HPDE6-E6E7 (cell line): ENCODE measurements at regions not wholly inside any gene's neighbourhood (a gene's known extent, or its start where the extent isn't known, plus 50 kb on each side); places are given as distances from the start of the nearest gene placed in this dataset.
A peak's percentile ranks its signal among the peaks of the same experiment; 100 is the strongest.

ENCODE experiments used
- DNase-seq: peaks from one replicate; pipeline ENCODE4 v3.0.0; 2011; ENCODE audit warnings: missing footprints; ENCODE audit errors: extremely low spot score

GRCh38 chr16:51666074-51666473 lies 515.0 kb upstream of the SALL1 start:
- no peak for DNase-seq

DNA sequence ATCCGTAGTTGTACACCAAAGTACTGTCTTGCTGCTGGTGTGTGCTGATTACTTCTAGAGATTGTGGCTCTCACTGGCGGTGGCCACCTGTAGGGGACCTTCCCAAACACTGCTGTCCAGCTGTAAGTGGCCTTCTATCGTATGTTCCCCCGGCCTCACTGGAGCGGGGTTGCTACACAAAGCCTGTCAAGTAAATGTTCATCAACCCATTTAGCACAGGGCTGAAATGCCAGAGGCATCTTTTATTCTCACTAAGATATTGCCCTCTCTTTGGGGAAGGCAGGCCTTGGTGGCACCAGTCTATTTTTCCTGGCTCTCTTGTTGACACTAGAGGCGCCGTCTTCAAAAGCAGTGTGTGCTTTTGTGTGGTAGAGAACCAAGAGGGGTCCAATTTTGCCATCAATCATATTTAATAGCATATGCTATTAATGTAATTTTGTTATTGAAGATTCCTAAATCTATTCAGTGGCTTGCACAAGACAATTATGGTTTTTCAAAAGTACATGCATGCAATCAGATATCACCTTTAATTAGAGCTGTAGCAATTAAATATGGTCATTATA lies 514.4 kb upstream of the SALL1 start:
- DNase-seq, result no peak

DNA sequence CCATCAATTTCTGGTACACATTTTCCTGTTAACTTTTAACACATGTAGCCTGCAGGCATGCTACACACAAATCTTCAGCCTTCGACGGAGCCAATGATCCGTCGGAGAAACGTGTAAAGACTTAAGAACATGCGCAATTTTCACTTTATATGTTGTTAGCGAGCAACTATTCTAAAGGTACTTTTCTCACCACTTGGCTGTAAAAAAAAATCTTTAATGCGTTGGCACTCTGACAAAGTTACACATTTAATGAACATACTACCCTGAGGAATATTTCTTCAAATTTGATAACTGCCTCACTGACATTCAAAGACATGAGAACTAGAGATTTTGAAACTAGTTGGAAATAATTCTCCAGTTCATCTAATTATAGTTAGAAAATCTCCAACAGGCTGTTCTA lies 507.5 kb upstream of the SALL1 start:
- DNase-seq, result no peak

DNA sequence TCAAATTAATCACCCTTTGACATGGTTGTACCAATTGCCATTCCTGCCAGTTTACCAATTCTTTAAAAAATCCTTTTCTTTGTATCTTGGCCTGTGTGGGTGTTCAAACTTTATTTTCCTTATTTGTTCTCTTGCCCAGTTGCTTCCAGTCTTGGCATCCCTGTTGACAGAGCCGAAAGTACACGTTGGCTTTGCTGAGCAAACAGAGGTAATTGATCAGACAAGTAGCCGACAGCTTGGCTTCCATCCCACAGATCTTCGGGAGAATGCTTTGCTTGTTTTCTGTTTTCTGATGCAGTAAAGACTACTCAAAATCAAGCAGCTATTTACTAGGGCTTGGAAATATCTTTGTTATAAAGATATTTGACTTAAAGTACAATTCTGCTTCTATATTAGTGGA lies 506.8 kb upstream of the SALL1 start:
- no peak for DNase-seq

GRCh38 chr16:51655249-51655648 lies 504.2 kb upstream of the SALL1 start:
- DNase-seq, result no peak

DNA sequence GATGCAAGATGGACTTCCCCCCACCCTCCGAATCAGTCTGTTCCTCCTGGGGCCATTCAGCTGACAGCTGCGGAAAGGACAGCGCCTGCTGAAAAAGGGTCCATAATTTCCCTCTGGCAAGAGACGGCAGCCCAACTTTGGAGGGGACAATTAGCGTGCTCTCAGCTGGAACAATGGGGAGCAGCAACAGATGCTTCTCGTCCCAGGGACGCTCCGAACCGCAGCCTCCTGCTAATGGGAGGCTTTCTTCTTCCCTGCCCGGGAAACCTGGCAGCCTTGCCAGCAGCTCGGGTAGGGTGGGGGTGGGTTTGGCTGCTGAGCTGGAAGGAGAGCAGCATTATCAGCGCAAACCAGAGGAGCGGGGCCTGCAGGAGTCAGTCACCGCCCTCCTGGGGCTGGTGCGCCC lies 500.0 kb upstream of the SALL1 start:
- DNase-seq, result no peak

- DNase-seq, result no peak
Measured at GRCh38 chr16:51649631-51650030, 498.6 kb upstream of the SALL1 start.

GRCh38 chr16:51648526-51648925 lies 497.5 kb upstream of the SALL1 start:
- no peak for DNase-seq

DNA sequence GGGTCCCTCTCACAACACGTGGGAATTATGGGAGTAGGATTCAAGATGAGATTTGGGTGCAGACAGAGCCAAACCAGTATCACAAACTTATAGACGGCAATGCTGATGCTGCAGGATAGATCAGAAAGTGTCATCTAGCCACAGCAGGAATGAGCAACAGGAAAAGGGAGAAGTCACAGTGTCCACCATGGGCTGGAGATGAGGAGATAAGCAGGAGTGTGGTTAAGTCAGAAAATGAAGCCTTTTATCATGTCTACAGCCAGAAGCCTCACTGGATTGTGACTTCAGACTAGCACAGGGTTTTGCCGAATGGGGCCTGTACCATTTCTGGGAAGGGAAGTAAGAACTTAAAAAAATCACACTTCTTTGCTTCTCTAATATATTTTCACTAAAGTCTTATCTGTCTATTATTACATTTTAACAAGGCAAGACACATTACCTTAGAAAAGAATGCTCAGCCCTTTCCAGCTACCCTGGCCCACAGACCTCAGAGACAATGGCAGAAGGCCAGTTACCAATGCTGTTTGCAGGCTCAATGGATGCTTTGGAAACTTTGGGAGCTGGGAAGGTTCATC lies 490.2 kb upstream of the SALL1 start:
- DNase-seq, result no peak

DNA sequence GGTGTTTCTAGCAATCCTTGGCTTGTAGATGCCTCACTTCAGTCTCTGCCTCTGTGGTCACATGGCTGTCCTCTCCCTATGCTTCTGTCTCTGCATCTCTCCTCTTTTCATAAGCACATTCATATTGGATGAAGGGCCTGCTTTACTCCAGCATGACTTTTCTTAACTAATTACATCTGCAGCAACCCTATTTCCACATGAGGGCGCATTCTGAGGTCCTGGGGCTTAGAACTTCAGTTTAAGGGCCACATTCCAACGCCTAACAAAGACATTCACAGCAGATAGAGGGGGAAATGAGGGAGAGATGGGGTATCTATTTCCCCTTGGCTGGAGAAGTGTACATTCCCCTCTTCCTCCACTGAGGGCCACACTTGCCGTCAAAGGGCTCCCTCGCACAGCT lies 489.1 kb upstream of the SALL1 start:
- DNase-seq, result no peak

- DNase-seq, result no peak
Measured at GRCh38 chr16:51638339-51639135, 487.5 kb upstream of the SALL1 start.

- DNase-seq, result no peak
Measured at GRCh38 chr16:51637770-51638094, 486.7 kb upstream of the SALL1 start.

- DNase-seq, result peak; percentile 87
Measured at GRCh38 chr16:51636920-51637769, 486.1 kb upstream of the SALL1 start.

GRCh38 chr16:51635181-51635580 lies 484.1 kb upstream of the SALL1 start:
- no peak for DNase-seq

GRCh38 chr16:51630076-51630475 lies 479.0 kb upstream of the SALL1 start:
- no peak for DNase-seq

GRCh38 chr16:51629576-51629975 lies 478.5 kb upstream of the SALL1 start:
- DNase-seq, result no peak

DNA sequence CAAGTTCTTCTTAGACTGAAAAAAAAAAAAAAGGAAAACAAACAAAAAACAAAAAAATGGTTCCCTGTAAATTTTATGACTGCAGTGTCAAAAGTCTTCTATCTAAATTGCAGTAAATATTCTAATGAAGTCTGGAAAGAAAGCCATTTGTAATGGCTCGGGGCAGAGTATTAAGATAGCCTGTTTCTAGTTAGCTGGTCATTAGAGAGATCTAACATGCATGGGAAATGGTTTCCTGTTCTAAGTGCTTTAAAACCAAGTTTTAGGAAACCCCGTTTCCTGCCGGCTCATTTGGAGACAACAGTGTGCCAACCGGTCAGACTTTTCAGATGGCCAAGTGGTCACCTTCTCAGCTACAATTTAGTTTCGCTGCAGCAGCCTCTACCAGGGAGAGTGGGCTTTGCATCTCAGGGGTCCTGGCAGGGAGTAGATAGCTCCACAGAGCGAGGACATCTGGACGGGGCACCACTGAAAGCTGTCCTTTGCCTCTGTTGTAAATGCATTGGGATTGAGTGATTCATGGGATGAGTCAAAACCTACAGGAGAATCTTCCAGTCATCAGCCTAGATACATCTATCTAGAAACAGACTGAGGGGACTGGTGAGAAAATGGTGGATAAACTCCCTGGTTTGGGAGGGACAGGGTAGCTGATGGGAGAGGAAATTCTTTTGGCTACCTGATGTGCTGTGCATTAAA lies 473.2 kb upstream of the SALL1 start:
- no peak for DNase-seq

- no peak for DNase-seq
Measured at GRCh38 chr16:51621610-51622009, 470.5 kb upstream of the SALL1 start.

DNA sequence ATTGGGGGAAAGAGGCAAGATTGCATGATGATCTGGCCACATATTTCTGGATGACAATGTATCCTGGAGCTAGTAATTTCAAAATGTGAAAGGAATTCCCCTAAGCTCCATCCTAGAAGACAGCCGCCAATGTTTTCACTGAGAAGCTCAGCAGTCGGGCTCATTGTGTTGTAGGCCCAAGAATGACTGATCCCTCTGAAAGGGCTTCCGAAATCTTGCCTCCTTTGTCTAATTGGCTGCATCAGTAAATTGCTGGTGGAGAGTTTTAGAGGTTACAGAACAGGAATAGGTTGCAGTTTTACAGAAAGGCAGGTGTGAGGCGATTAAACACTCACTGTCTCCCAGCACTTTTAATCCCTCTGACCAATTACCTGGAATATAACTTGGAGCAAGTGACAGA lies 464.1 kb upstream of the SALL1 start:
- no peak for DNase-seq

DNA sequence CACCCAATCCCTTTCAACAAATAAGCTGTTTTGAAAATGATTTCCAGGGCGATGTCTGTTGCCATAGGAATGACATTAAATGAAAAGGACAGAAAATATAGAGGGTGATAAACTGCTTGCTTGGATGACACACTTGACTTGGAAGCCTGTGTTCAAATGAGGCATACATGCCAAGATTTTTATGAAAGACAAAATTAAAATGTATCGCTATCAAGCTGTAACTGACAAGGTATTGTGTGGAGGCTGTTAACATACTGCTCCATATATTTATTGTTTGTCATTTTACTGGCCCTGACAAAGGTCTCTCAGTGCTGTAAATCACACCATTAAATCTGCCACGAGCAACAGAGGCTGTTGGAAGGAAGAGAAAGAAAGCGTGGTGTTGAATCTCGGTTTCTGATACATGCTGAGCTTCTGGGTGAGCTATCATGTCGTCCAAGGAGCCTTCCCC lies 456.2 kb upstream of the SALL1 start:
- DNase-seq, result no peak

- no peak for DNase-seq
Measured at GRCh38 chr16:51596247-51596646, 445.2 kb upstream of the SALL1 start.
